H1 (cell line): ENCODE measurements at regions not wholly inside any gene's neighbourhood (a gene's known extent, or its start where the extent isn't known, plus 50 kb on each side); places are given as distances from the start of the nearest gene placed in this dataset.

ENCODE experiments used
- BACH1 ChIP-seq: IDR thresholded peaks from 2 replicates; pipeline ENCODE4 v1.6.1; 2012; ENCODE audit warnings: low read length, improper control_type of control experiment
- BRCA1 ChIP-seq: IDR thresholded peaks from 2 replicates; pipeline ENCODE4 v1.6.1; 2012; ENCODE audit warnings: low read depth, low read length, improper control_type of control experiment
- CREB1 ChIP-seq: IDR thresholded peaks from 2 replicates; pipeline ENCODE4 v1.6.1; 2012; ENCODE audit warnings: inconsistent platforms
- EP300 ChIP-seq, 2 experiments: IDR thresholded peaks; 1 replicate in 1 of 2; 2 replicates in 1 of 2; pipeline ENCODE4 v1.6.1; 2011 to 2012; ENCODE audit warnings: low read depth in 2 of 2, low read length in 2 of 2, mild to moderate bottlenecking in 2 of 2, borderline replicate concordance in 1 of 2, inconsistent platforms in 1 of 2, moderate library complexity in 1 of 2
- FOSL1 ChIP-seq: IDR thresholded peaks from 2 replicates; pipeline ENCODE4 v1.6.1; 2011; ENCODE audit warnings: mild to moderate bottlenecking, low read depth, low read length, moderate library complexity; ENCODE audit not compliant: insufficient read depth
- NRF1 ChIP-seq: IDR thresholded peaks from 2 replicates; pipeline ENCODE4 v1.6.1; 2011; ENCODE audit warnings: mild to moderate bottlenecking, low read depth, low read length, improper control_type of control experiment
- RXRA ChIP-seq: IDR thresholded peaks from 2 replicates; pipeline ENCODE4 v1.6.1; 2011; ENCODE audit warnings: low read depth, mild to moderate bottlenecking, low read length, moderate library complexity; ENCODE audit not compliant: insufficient read depth
- SIN3A ChIP-seq, 2 experiments: IDR thresholded peaks in 1 of 2; conservative IDR thresholded peaks in 1 of 2; 2 replicates each; pipeline ENCODE4 v1.6.1; 2011 to 2012; ENCODE audit warnings: low read length in 2 of 2, improper control_type of control experiment in 1 of 2, low read depth in 1 of 2, mild to moderate bottlenecking in 1 of 2
- SP1 ChIP-seq: IDR thresholded peaks from 2 replicates; pipeline ENCODE4 v1.6.1; 2011; ENCODE audit warnings: low read depth, low read length
- TAF7 ChIP-seq: optimal IDR thresholded peaks from 2 replicates; pipeline ENCODE3; 2011; ENCODE audit warnings: low read depth, mild to moderate bottlenecking, inconsistent platforms, low read length, moderate library complexity, borderline replicate concordance
- TCF12 ChIP-seq: IDR thresholded peaks from 2 replicates; pipeline ENCODE4 v1.6.1; 2011; ENCODE audit warnings: low read depth, mild to moderate bottlenecking, low read length
- ZNF274 ChIP-seq: IDR thresholded peaks from 2 replicates; pipeline ENCODE4 v1.7.0; 2012; ENCODE audit warnings: low read length, borderline replicate concordance; ENCODE audit errors: extremely low read depth
- TF ChIP-seq, protein P1 (sequence below): fragments of 300-600 bp; sonication (generic); IDR thresholded peaks from 2 replicates; pipeline ENCODE4 v1.7.1; 2012; ENCODE audit warnings: low read length, moderate library complexity, mild to moderate bottlenecking, inconsistent platforms; ENCODE audit not compliant: insufficient replicate concordance

DNA sequence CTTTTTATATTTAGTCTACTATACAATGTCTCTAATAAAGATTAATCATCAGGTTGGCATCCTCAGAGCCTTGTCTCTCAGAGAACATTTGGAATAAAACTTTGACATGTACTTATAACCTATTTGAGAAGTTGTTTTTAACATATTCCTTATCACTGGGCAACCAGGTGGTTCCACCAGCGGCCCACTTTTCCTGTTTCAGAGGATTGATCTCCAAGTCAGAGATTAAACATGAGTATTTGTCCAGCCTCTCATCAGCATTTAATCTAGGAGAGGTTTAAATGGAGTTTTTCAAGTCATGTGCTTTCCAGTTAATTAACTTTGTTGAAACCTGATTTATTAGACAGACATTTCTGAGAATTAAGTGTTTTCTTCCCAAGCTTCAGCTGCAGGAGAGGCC lies 345.5 kb downstream of the GRXCR1 start (continued):
- TF ChIP-seq, protein P1, sequence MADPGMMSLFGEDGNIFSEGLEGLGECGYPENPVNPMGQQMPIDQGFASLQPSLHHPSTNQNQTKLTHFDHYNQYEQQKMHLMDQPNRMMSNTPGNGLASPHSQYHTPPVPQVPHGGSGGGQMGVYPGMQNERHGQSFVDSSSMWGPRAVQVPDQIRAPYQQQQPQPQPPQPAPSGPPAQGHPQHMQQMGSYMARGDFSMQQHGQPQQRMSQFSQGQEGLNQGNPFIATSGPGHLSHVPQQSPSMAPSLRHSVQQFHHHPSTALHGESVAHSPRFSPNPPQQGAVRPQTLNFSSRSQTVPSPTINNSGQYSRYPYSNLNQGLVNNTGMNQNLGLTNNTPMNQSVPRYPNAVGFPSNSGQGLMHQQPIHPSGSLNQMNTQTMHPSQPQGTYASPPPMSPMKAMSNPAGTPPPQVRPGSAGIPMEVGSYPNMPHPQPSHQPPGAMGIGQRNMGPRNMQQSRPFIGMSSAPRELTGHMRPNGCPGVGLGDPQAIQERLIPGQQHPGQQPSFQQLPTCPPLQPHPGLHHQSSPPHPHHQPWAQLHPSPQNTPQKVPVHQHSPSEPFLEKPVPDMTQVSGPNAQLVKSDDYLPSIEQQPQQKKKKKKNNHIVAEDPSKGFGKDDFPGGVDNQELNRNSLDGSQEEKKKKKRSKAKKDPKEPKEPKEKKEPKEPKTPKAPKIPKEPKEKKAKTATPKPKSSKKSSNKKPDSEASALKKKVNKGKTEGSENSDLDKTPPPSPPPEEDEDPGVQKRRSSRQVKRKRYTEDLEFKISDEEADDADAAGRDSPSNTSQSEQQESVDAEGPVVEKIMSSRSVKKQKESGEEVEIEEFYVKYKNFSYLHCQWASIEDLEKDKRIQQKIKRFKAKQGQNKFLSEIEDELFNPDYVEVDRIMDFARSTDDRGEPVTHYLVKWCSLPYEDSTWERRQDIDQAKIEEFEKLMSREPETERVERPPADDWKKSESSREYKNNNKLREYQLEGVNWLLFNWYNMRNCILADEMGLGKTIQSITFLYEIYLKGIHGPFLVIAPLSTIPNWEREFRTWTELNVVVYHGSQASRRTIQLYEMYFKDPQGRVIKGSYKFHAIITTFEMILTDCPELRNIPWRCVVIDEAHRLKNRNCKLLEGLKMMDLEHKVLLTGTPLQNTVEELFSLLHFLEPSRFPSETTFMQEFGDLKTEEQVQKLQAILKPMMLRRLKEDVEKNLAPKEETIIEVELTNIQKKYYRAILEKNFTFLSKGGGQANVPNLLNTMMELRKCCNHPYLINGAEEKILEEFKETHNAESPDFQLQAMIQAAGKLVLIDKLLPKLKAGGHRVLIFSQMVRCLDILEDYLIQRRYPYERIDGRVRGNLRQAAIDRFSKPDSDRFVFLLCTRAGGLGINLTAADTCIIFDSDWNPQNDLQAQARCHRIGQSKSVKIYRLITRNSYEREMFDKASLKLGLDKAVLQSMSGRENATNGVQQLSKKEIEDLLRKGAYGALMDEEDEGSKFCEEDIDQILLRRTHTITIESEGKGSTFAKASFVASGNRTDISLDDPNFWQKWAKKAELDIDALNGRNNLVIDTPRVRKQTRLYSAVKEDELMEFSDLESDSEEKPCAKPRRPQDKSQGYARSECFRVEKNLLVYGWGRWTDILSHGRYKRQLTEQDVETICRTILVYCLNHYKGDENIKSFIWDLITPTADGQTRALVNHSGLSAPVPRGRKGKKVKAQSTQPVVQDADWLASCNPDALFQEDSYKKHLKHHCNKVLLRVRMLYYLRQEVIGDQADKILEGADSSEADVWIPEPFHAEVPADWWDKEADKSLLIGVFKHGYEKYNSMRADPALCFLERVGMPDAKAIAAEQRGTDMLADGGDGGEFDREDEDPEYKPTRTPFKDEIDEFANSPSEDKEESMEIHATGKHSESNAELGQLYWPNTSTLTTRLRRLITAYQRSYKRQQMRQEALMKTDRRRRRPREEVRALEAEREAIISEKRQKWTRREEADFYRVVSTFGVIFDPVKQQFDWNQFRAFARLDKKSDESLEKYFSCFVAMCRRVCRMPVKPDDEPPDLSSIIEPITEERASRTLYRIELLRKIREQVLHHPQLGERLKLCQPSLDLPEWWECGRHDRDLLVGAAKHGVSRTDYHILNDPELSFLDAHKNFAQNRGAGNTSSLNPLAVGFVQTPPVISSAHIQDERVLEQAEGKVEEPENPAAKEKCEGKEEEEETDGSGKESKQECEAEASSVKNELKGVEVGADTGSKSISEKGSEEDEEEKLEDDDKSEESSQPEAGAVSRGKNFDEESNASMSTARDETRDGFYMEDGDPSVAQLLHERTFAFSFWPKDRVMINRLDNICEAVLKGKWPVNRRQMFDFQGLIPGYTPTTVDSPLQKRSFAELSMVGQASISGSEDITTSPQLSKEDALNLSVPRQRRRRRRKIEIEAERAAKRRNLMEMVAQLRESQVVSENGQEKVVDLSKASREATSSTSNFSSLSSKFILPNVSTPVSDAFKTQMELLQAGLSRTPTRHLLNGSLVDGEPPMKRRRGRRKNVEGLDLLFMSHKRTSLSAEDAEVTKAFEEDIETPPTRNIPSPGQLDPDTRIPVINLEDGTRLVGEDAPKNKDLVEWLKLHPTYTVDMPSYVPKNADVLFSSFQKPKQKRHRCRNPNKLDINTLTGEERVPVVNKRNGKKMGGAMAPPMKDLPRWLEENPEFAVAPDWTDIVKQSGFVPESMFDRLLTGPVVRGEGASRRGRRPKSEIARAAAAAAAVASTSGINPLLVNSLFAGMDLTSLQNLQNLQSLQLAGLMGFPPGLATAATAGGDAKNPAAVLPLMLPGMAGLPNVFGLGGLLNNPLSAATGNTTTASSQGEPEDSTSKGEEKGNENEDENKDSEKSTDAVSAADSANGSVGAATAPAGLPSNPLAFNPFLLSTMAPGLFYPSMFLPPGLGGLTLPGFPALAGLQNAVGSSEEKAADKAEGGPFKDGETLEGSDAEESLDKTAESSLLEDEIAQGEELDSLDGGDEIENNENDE = no peak
- TF ChIP-seq BRCA1 (no peak), TAF7 (no peak), FOSL1 (no peak), CREB1 (no peak), TCF12 (no peak), SP1 (no peak), RXRA (no peak), ZNF274 (no peak), NRF1 (no peak), BACH1 (no peak), SIN3A (conservative IDR thresholded peaks at IDR 0.05 in 1 of 2, IDR thresholded peaks at IDR 0.05 in 1 of 2; ENCODE audit: low read depth in 1 of 2, low read length in 2 of 2) (no peak), EP300 (IDR thresholded peaks at IDR 0.05; ENCODE audit: borderline replicate concordance in 1 of 2, low read depth in 2 of 2, low read length in 2 of 2) (no peak)
